ENCODE measurements at regions not wholly inside any gene's neighbourhood (a gene's known extent, or its start where the extent isn't known, plus 50 kb on each side); places are given as distances from the start of the nearest gene placed in this dataset.

GRCh38 chr15:47561102-47561501 lies 156.2 kb upstream of the SEMA6D start:
- no peak for DNase-seq (ENCODE audit: low read depth, low spot score)

GRCh38 chr15:47565949-47566348 lies 151.4 kb upstream of the SEMA6D start:
- no peak for DNase-seq (ENCODE audit: low read depth, low spot score)

- DNase-seq (ENCODE audit: low read depth, low spot score): no peak
Measured at GRCh38 chr15:47566610-47567009, 150.7 kb upstream of the SEMA6D start.

- no peak for DNase-seq (ENCODE audit: low read depth, low spot score)
Measured at GRCh38 chr15:47568030-47568429, 149.3 kb upstream of the SEMA6D start.

- DNase-seq (ENCODE audit: low read depth, low spot score): no peak
Measured at GRCh38 chr15:47570044-47570443, 147.3 kb upstream of the SEMA6D start.

GRCh38 chr15:47570451-47570850 lies 146.9 kb upstream of the SEMA6D start:
- no peak for DNase-seq (ENCODE audit: low read depth, low spot score)

GRCh38 chr15:47570881-47571640 lies 146.2 kb upstream of the SEMA6D start:
- DNase-seq (ENCODE audit: low read depth, low spot score): no peak

GRCh38 chr15:47573673-47574072 lies 143.6 kb upstream of the SEMA6D start:
- DNase-seq (ENCODE audit: low read depth, low spot score): no peak

- DNase-seq (ENCODE audit: low read depth, low spot score): no peak
Measured at GRCh38 chr15:47577000-47577399, 140.3 kb upstream of the SEMA6D start.

GRCh38 chr15:47577461-47577860 lies 139.8 kb upstream of the SEMA6D start:
- no peak for DNase-seq (ENCODE audit: low read depth, low spot score)

GRCh38 chr15:47582233-47582632 lies 135.1 kb upstream of the SEMA6D start:
- DNase-seq (ENCODE audit: low read depth, low spot score): no peak

GRCh38 chr15:47584316-47584715 lies 133.0 kb upstream of the SEMA6D start:
- DNase-seq (ENCODE audit: low read depth, low spot score): no peak

- DNase-seq (ENCODE audit: low read depth, low spot score): peak; percentile 83
Measured at GRCh38 chr15:47586653-47587224, 130.6 kb upstream of the SEMA6D start.

- no peak for DNase-seq (ENCODE audit: low read depth, low spot score)
Measured at GRCh38 chr15:47587940-47588802, 129.1 kb upstream of the SEMA6D start.

- DNase-seq (ENCODE audit: low read depth, low spot score): no peak
Measured at GRCh38 chr15:47588958-47589357, 128.3 kb upstream of the SEMA6D start.

GRCh38 chr15:47598996-47599395 lies 118.3 kb upstream of the SEMA6D start:
- DNase-seq (ENCODE audit: low read depth, low spot score): no peak

- no peak for DNase-seq (ENCODE audit: low read depth, low spot score)
Measured at GRCh38 chr15:47599806-47600205, 117.5 kb upstream of the SEMA6D start.

- no peak for DNase-seq (ENCODE audit: low read depth, low spot score)
Measured at GRCh38 chr15:47602121-47602520, 115.2 kb upstream of the SEMA6D start.

GRCh38 chr15:47603026-47603425 lies 114.3 kb upstream of the SEMA6D start:
- no peak for DNase-seq (ENCODE audit: low read depth, low spot score)

- no peak for DNase-seq (ENCODE audit: low read depth, low spot score)
Measured at GRCh38 chr15:47607695-47608094, 109.6 kb upstream of the SEMA6D start.

GRCh38 chr15:47609693-47610092 lies 107.6 kb upstream of the SEMA6D start:
- no peak for DNase-seq (ENCODE audit: low read depth, low spot score)

GRCh38 chr15:47610736-47611135 lies 106.6 kb upstream of the SEMA6D start:
- no peak for DNase-seq (ENCODE audit: low read depth, low spot score)

All from brain pericyte (primary cell).